Erythroblast (primary cell): ENCODE measurements at regions not wholly inside any gene's neighbourhood (a gene's known extent, or its start where the extent isn't known, plus 50 kb on each side); places are given as distances from the start of the nearest gene placed in this dataset.

Experiments
- GATA1 ChIP-seq: IDR thresholded peaks from 2 replicates; pipeline ENCODE4 v1.6.1; 2011; ENCODE audit warnings: low read depth, mild to moderate bottlenecking, control low read depth, low read length, moderate library complexity
- POLR2A ChIP-seq: IDR thresholded peaks from 2 replicates; pipeline ENCODE4 v1.6.1; 2011; ENCODE audit warnings: mild to moderate bottlenecking, low read length

- no peak for TF ChIP-seq POLR2A
- TF ChIP-seq GATA1, result no peak
Measured at GRCh38 chr4:187908079-187908561, 87.5 kb upstream of the ZFP42 start.
